Neural crest cell (in vitro differentiated cells): ENCODE measurements at regions not wholly inside any gene's neighbourhood (a gene's known extent, or its start where the extent isn't known, plus 50 kb on each side); places are given as distances from the start of the nearest gene placed in this dataset.
"Not testable (repeated sequence)": the region's sequence is repeated elsewhere in the genome, so short reads cannot be mapped to it uniquely, and the experiment has no call there.

Experiments used
- DNase-seq: peaks from one replicate; pipeline ENCODE4 v3.0.0; 2021; ENCODE audit warnings: low read depth, mixed read lengths, low spot score
- H3K27ac Mint-ChIP-seq: one replicate; pipeline ENCODE4 v1.8.0; 2021; ENCODE audit warnings: mild to moderate bottlenecking, mixed read lengths; ENCODE audit not compliant: unreplicated experiment
- H3K27me3 Mint-ChIP-seq: 2 replicates; pipeline ENCODE4 v1.8.0; 2021; ENCODE audit warnings: low read depth, mild to moderate bottlenecking, mixed read lengths
- H3K36me3 Mint-ChIP-seq: 2 replicates; pipeline ENCODE4 v1.8.0; 2021; ENCODE audit warnings: low read depth, mild to moderate bottlenecking, mixed read lengths
- H3K4me1 Mint-ChIP-seq: 2 replicates; pipeline ENCODE4 v1.8.0; 2021; ENCODE audit warnings: mixed read lengths
- H3K4me3 Mint-ChIP-seq: one replicate; pipeline ENCODE4 v1.8.0; 2021; ENCODE audit warnings: mild to moderate bottlenecking, mixed read lengths
- H3K9me3 Mint-ChIP-seq: 2 replicates; pipeline ENCODE4 v1.8.0; 2021; ENCODE audit warnings: mixed read lengths
- TF ChIP-seq, protein P1 (sequence below): fragments of 200-600 bp; sonication (generic); conservative IDR thresholded peaks from 2 replicates; pipeline ENCODE4 v1.5.0; 2021; ENCODE audit warnings: antibody characterized with exemption, mild to moderate bottlenecking

GRCh38 chr3:147267434-147267833 lies 138.9 kb downstream of the ZIC4 start:
- Mint-ChIP-seq H3K27ac (no peak overlapping the region), H3K4me1 (no peaks in the 10 kb centered on the region), H3K27me3 (no peaks in the 10 kb centered on the region), H3K9me3 (peaks cover 9% of the 10 kb centered on the region), H3K4me3 (no peak overlapping the region), H3K36me3 (peaks cover 4% of the 10 kb centered on the region)
- DNase-seq = no peak
- TF ChIP-seq, protein P1, sequence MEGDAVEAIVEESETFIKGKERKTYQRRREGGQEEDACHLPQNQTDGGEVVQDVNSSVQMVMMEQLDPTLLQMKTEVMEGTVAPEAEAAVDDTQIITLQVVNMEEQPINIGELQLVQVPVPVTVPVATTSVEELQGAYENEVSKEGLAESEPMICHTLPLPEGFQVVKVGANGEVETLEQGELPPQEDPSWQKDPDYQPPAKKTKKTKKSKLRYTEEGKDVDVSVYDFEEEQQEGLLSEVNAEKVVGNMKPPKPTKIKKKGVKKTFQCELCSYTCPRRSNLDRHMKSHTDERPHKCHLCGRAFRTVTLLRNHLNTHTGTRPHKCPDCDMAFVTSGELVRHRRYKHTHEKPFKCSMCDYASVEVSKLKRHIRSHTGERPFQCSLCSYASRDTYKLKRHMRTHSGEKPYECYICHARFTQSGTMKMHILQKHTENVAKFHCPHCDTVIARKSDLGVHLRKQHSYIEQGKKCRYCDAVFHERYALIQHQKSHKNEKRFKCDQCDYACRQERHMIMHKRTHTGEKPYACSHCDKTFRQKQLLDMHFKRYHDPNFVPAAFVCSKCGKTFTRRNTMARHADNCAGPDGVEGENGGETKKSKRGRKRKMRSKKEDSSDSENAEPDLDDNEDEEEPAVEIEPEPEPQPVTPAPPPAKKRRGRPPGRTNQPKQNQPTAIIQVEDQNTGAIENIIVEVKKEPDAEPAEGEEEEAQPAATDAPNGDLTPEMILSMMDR = no peak

GRCh38 chr3:147257944-147258343 lies 148.4 kb downstream of the ZIC4 start:
- no peak for DNase-seq
- Mint-ChIP-seq H3K36me3 (no peaks in the 10 kb centered on the region), H3K4me1 (no peaks in the 10 kb centered on the region), H3K9me3 (no peaks in the 10 kb centered on the region), H3K27me3 (no peaks in the 10 kb centered on the region), H3K4me3 (no peak overlapping the region), H3K27ac (no peak overlapping the region)
- TF ChIP-seq, protein P1 = no peak

- TF ChIP-seq, protein P1 = no peak
- DNase-seq = no peak
- Mint-ChIP-seq H3K36me3 (no peaks in the 10 kb centered on the region), H3K27me3 (no peaks in the 10 kb centered on the region), H3K4me1 (no peaks in the 10 kb centered on the region), H3K9me3 (no peaks in the 10 kb centered on the region), H3K4me3 (no peak overlapping the region), H3K27ac (no peak overlapping the region)
Observed at GRCh38 chr3:147256739-147257138, 149.6 kb downstream of the ZIC4 start.

DNA sequence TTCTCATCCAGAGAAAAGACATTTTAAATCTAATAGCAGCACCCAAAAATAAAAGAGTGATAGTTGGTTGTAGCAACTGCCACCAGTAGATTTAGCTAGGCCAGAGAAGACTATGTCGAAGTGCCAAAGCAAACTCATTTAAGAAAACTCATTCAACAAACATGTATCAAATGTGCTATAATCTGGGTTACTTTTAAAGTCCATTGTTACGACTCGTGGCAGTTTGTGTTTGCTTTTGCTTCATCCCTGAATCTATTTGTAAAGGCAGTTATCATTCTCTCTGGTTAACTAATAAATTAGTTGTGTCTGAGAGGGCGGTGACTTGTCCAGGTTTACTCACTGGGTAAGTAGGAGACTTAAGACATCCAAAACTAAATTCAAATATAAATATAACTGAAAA lies 159.4 kb downstream of the ZIC4 start:
- Mint-ChIP-seq H3K4me3 (no peak overlapping the region), H3K36me3 (no peaks in the 10 kb centered on the region), H3K27me3 (no peaks in the 10 kb centered on the region), H3K9me3 (peaks cover 2% of the 10 kb centered on the region), H3K27ac (no peak overlapping the region), H3K4me1 (no peaks in the 10 kb centered on the region)
- no peak for DNase-seq
- TF ChIP-seq, protein P1 = no peak

DNA sequence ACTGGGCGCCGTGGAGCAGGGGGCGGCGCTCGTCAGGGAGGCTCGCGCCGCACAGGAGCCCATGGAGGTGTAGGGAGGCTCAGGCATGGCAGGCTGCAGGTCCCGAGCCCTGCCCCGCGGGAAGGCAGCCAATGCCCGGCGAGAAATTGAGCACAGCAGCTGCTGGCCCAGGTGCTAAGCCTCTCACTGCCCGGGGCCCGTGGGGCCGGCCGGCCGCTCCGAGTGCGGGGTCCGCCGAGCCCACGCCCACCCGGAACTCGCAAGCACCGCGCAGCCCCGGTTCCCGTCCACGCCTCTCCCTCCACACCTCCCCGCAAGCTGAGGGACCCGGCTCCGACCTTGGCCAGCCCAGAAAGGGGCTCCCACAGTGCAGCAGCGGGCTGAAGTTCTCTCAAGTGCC lies 160.7 kb downstream of the ZIC4 start:
- H3K27ac Mint-ChIP-seq, H3K36me3 Mint-ChIP-seq, H3K9me3 Mint-ChIP-seq, DNase-seq, H3K27me3 Mint-ChIP-seq, H3K4me3 Mint-ChIP-seq, H3K4me1 Mint-ChIP-seq: not testable (repeated sequence)

DNA sequence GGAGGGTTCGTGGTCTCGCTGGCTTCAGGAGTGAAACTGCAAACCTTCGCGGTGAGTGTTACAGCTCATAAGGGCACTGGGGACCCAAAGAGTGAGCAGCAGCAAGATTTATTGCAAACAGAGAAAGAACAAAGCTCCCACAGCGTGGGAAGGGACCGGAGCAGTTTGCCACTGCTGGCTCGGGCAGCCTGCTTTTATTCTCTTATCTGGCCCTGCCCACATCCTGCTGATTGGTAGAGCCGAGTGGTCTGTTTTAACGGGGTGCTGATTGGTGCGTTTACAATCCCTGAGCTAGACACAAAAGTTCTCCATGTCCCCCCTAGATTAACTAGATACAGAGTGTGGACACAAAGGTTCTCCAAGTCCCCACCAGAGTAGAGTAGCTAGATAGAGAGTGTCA lies 161.3 kb downstream of the ZIC4 start:
- H3K27me3 Mint-ChIP-seq, H3K4me3 Mint-ChIP-seq: not testable (repeated sequence)

GRCh38 chr3:147244397-147244796 lies 161.9 kb downstream of the ZIC4 start:
- H3K36me3 Mint-ChIP-seq = no peaks in the 10 kb centered on the region
- no peak for DNase-seq
- no peak overlapping the region for H3K27ac Mint-ChIP-seq
- TF ChIP-seq, protein P1 = no peak
- no peaks in the 10 kb centered on the region for H3K27me3 Mint-ChIP-seq
- no peaks in the 10 kb centered on the region for H3K4me1 Mint-ChIP-seq
- no peak overlapping the region for H3K4me3 Mint-ChIP-seq
- peaks cover 2% of the 10 kb centered on the region for H3K9me3 Mint-ChIP-seq

More for the DNA sequence above, 161.3 kb downstream of the ZIC4 start:
- not testable (repeated sequence) for H3K36me3 Mint-ChIP-seq, DNase-seq, H3K9me3 Mint-ChIP-seq, H3K4me1 Mint-ChIP-seq
- peak overlapping the region; percentile 71 for H3K27ac Mint-ChIP-seq
